Trophoblast cell (in vitro differentiated cells and primary cell): ENCODE measurements at regions not wholly inside any gene's neighbourhood (a gene's known extent, or its start where the extent isn't known, plus 50 kb on each side); places are given as distances from the start of the nearest gene placed in this dataset.

Source experiments
- DNase-seq, 2 donors: peaks; one replicate each; pipeline ENCODE4 v3.0.0-alpha.2; 2016
- H2AFZ ChIP-seq: 2 replicates; pipeline ENCODE4 v1.6.1; 2013; ENCODE audit warnings: low read length, moderate library complexity, mild to moderate bottlenecking; ENCODE audit not compliant: insufficient read depth, poor library complexity
- H2AK5ac ChIP-seq: 2 replicates; pipeline ENCODE4 v1.6.1; 2013; ENCODE audit warnings: mild to moderate bottlenecking, low read length
- H2BK120ac ChIP-seq: 2 replicates; pipeline ENCODE4 v1.6.1; 2013; ENCODE audit warnings: low read length, mild to moderate bottlenecking, moderate library complexity; ENCODE audit not compliant: insufficient read depth, poor library complexity
- H2BK12ac ChIP-seq: 2 replicates; pipeline ENCODE4 v1.6.1; 2013; ENCODE audit warnings: mild to moderate bottlenecking, low read length, moderate library complexity
- H2BK5ac ChIP-seq: 2 replicates; pipeline ENCODE4 v1.6.1; 2013; ENCODE audit warnings: low read length, low read depth, moderate library complexity, mild to moderate bottlenecking; ENCODE audit not compliant: poor library complexity
- H3K14ac ChIP-seq: 2 replicates; pipeline ENCODE4 v1.6.1; 2013; ENCODE audit warnings: mild to moderate bottlenecking, low read length
- H3K18ac ChIP-seq: 2 replicates; pipeline ENCODE4 v1.6.1; 2013; ENCODE audit warnings: mild to moderate bottlenecking, low read length
- H3K23ac ChIP-seq: 2 replicates; pipeline ENCODE4 v1.6.1; 2013; ENCODE audit warnings: low read length
- H3K27ac ChIP-seq: 2 replicates; pipeline ENCODE4 v1.5.1; 2013; ENCODE audit warnings: low read depth, mild to moderate bottlenecking, inconsistent platforms, low read length, moderate library complexity
- H3K27me3 ChIP-seq: 2 replicates; pipeline ENCODE4 v1.6.1; 2013; ENCODE audit warnings: inconsistent platforms, mild to moderate bottlenecking, low read length, moderate library complexity; ENCODE audit not compliant: insufficient read depth
- H3K36me3 ChIP-seq, 2 experiments: 1 replicate in 1 of 2; 2 replicates in 1 of 2; pipeline ENCODE4 v1.6.1; 2013; ENCODE audit warnings: low read length in 2 of 2, mild to moderate bottlenecking in 2 of 2, moderate library complexity in 1 of 2; ENCODE audit not compliant: insufficient read depth in 2 of 2, control insufficient read depth in 1 of 2
- H3K4ac ChIP-seq: 2 replicates; pipeline ENCODE4 v1.6.1; 2013; ENCODE audit warnings: low read depth, mild to moderate bottlenecking, low read length, moderate library complexity
- H3K4me1 ChIP-seq, 2 experiments: 1 replicate in 1 of 2; 2 replicates in 1 of 2; pipeline ENCODE4 v1.6.1; 2013; ENCODE audit warnings: low read length in 2 of 2, mild to moderate bottlenecking in 2 of 2, moderate library complexity in 1 of 2; ENCODE audit not compliant: insufficient read depth in 2 of 2, control insufficient read depth in 1 of 2
- H3K4me2 ChIP-seq: 2 replicates; pipeline ENCODE4 v1.6.1; 2013; ENCODE audit warnings: inconsistent platforms, mild to moderate bottlenecking, low read length, moderate library complexity
- H3K4me3 ChIP-seq: 2 replicates; pipeline ENCODE4 v1.5.1; 2013; ENCODE audit warnings: mild to moderate bottlenecking, low read depth, low read length, inconsistent platforms
- H3K79me1 ChIP-seq: one replicate; pipeline ENCODE4 v1.6.1; 2013; ENCODE audit warnings: low read length
- H3K79me2 ChIP-seq: 2 replicates; pipeline ENCODE4 v1.6.1; 2013; ENCODE audit warnings: low read length, mild to moderate bottlenecking; ENCODE audit not compliant: control insufficient read depth, insufficient read depth, poor library complexity
- H3K9ac ChIP-seq: 2 replicates; pipeline ENCODE4 v1.6.1; 2013; ENCODE audit warnings: mild to moderate bottlenecking, low read length
- H3K9me3 ChIP-seq: 2 replicates; pipeline ENCODE4 v1.6.1; 2013; ENCODE audit warnings: low read depth, mild to moderate bottlenecking, control low read depth, inconsistent platforms, low read length; ENCODE audit not compliant: insufficient read depth
- H4K12ac ChIP-seq: 2 replicates; pipeline ENCODE4 v1.6.1; 2013; ENCODE audit warnings: low read depth, mild to moderate bottlenecking, low read length, moderate library complexity
- H4K8ac ChIP-seq: 2 replicates; pipeline ENCODE4 v1.6.1; 2013; ENCODE audit warnings: low read depth, mild to moderate bottlenecking, low read length, moderate library complexity
- H4K91ac ChIP-seq: one replicate; pipeline ENCODE4 v1.6.1; 2013; ENCODE audit warnings: low read depth, mild to moderate bottlenecking, low read length, moderate library complexity
- WGBS: extraction: QIAGEN DNeasy Blood & Tissue Kit; methylation state at CpG from one replicate; pipeline ENCODE4 v1.1.7; 2013; ENCODE audit warnings: missing lambda C conversion rate; ENCODE audit not compliant: insufficient read length, insufficient coverage; ENCODE audit errors: extremely low coverage; 5-methylcytosine and 5-hydroxymethylcytosine counted together

GRCh38 chr3:152516216-152516615 lies 247.5 kb downstream of the MBNL1 start:
- H3K4ac ChIP-seq, result no peak overlapping the region
- H4K8ac ChIP-seq, result no peak overlapping the region
- H3K4me2 ChIP-seq, result no peak overlapping the region
- H2BK12ac ChIP-seq, result no peak overlapping the region
- DNase-seq, result no peak
- H3K9me3 ChIP-seq, result no peaks in the 10 kb centered on the region
- no peak overlapping the region for H2AK5ac ChIP-seq
- no peaks in the 10 kb centered on the region for H3K79me2 ChIP-seq
- no peak overlapping the region for H2AFZ ChIP-seq
- no CpG with 5 or more reads among the region's 3 CpGs for WGBS
- no peaks in the 10 kb centered on the region for H3K4me1 ChIP-seq
- no peaks in the 10 kb centered on the region for H3K79me1 ChIP-seq
- H4K12ac ChIP-seq, result no peak overlapping the region
- no peak overlapping the region for H3K14ac ChIP-seq
- H3K18ac ChIP-seq, result no peak overlapping the region
- H3K27ac ChIP-seq, result no peak overlapping the region
- H2BK5ac ChIP-seq, result no peak overlapping the region
- H3K9ac ChIP-seq, result no peak overlapping the region
- no peak overlapping the region for H3K23ac ChIP-seq
- no peaks in the 10 kb centered on the region for H3K36me3 ChIP-seq
- no peaks in the 10 kb centered on the region for H3K27me3 ChIP-seq
- H2BK120ac ChIP-seq, result no peak overlapping the region
- no peak overlapping the region for H4K91ac ChIP-seq
- no peak overlapping the region for H3K4me3 ChIP-seq

- Histone ChIP-seq H2BK5ac (no peak overlapping the region), H3K4ac (no peak overlapping the region), H3K14ac (no peak overlapping the region), H4K12ac (no peak overlapping the region), H3K27me3 (no peaks in the 10 kb centered on the region), H3K9me3 (no peaks in the 10 kb centered on the region), H2BK120ac (no peak overlapping the region), H3K4me3 (no peak overlapping the region), H2BK12ac (no peak overlapping the region), H3K27ac (no peak overlapping the region), H3K79me2 (no peaks in the 10 kb centered on the region), H3K36me3 (no peaks in the 10 kb centered on the region), H2AFZ (no peak overlapping the region), H4K8ac (no peak overlapping the region), H3K23ac (no peak overlapping the region), H3K4me2 (no peak overlapping the region), H3K4me1 (no peaks in the 10 kb centered on the region), H3K9ac (no peak overlapping the region), H3K79me1 (no peaks in the 10 kb centered on the region), H2AK5ac (no peak overlapping the region), H3K18ac (no peak overlapping the region), H4K91ac (no peak overlapping the region)
- no CpG with 5 or more reads among the region's 2 CpGs for WGBS
- no peak for DNase-seq
Measured at GRCh38 chr3:152517502-152517901, 248.8 kb downstream of the MBNL1 start.

- no peak overlapping the region for H3K4me2 ChIP-seq
- H3K4me3 ChIP-seq, result no peak overlapping the region
- no peak overlapping the region for H4K12ac ChIP-seq
- H2BK5ac ChIP-seq, result no peak overlapping the region
- H2AK5ac ChIP-seq, result no peak overlapping the region
- no peak overlapping the region for H3K18ac ChIP-seq
- no peak overlapping the region for H3K9ac ChIP-seq
- H3K14ac ChIP-seq, result no peak overlapping the region
- DNase-seq, result no peak
- no CpG with 5 or more reads among the region's 2 CpGs for WGBS
- H3K79me2 ChIP-seq, result no peaks in the 10 kb centered on the region
- H2BK120ac ChIP-seq, result no peak overlapping the region
- H3K9me3 ChIP-seq, result no peaks in the 10 kb centered on the region
- no peak overlapping the region for H3K23ac ChIP-seq
- H4K8ac ChIP-seq, result no peak overlapping the region
- H2AFZ ChIP-seq, result no peak overlapping the region
- no peak overlapping the region for H2BK12ac ChIP-seq
- no peaks in the 10 kb centered on the region for H3K79me1 ChIP-seq
- no peak overlapping the region for H3K27ac ChIP-seq
- no peaks in the 10 kb centered on the region for H3K27me3 ChIP-seq
- no peak overlapping the region for H3K4ac ChIP-seq
- H3K4me1 ChIP-seq, result no peaks in the 10 kb centered on the region
- H3K36me3 ChIP-seq, result no peaks in the 10 kb centered on the region
- H4K91ac ChIP-seq, result no peak overlapping the region
Measured at GRCh38 chr3:152518346-152518745, 249.6 kb downstream of the MBNL1 start.

GRCh38 chr3:152519376-152519775 lies 250.6 kb downstream of the MBNL1 start:
- no peaks in the 10 kb centered on the region for H3K4me1 ChIP-seq
- no peaks in the 10 kb centered on the region for H3K27me3 ChIP-seq
- H3K9me3 ChIP-seq, result no peaks in the 10 kb centered on the region
- H3K4me2 ChIP-seq, result no peak overlapping the region
- H2BK12ac ChIP-seq, result no peak overlapping the region
- no peak overlapping the region for H2AK5ac ChIP-seq
- no peak overlapping the region for H3K4ac ChIP-seq
- H3K4me3 ChIP-seq, result no peak overlapping the region
- H3K27ac ChIP-seq, result no peak overlapping the region
- no peaks in the 10 kb centered on the region for H3K79me1 ChIP-seq
- no peak overlapping the region for H2BK120ac ChIP-seq
- no peak overlapping the region for H3K9ac ChIP-seq
- H4K12ac ChIP-seq, result no peak overlapping the region
- no peak overlapping the region for H4K91ac ChIP-seq
- H4K8ac ChIP-seq, result no peak overlapping the region
- H3K79me2 ChIP-seq, result no peaks in the 10 kb centered on the region
- H2BK5ac ChIP-seq, result no peak overlapping the region
- no peak for DNase-seq
- H3K36me3 ChIP-seq, result no peaks in the 10 kb centered on the region
- H3K23ac ChIP-seq, result no peak overlapping the region
- H2AFZ ChIP-seq, result no peak overlapping the region
- no peak overlapping the region for H3K18ac ChIP-seq
- no peak overlapping the region for H3K14ac ChIP-seq

- Histone ChIP-seq H2BK12ac (no peak overlapping the region), H3K18ac (no peak overlapping the region), H3K27me3 (no peaks in the 10 kb centered on the region), H4K8ac (no peak overlapping the region), H3K4me3 (no peak overlapping the region), H4K91ac (no peak overlapping the region), H3K27ac (no peak overlapping the region), H3K14ac (no peak overlapping the region), H3K36me3 (no peaks in the 10 kb centered on the region), H2BK120ac (no peak overlapping the region), H3K4ac (no peak overlapping the region), H3K9me3 (no peaks in the 10 kb centered on the region), H4K12ac (no peak overlapping the region), H2AK5ac (no peak overlapping the region), H3K79me1 (no peaks in the 10 kb centered on the region), H3K4me2 (no peak overlapping the region), H2BK5ac (no peak overlapping the region), H3K23ac (no peak overlapping the region), H3K4me1 (no peaks in the 10 kb centered on the region), H2AFZ (no peak overlapping the region), H3K79me2 (no peaks in the 10 kb centered on the region), H3K9ac (no peak overlapping the region)
- WGBS, result no CpG with 5 or more reads among the region's 1 CpG
- DNase-seq, result no peak
Measured at GRCh38 chr3:152522036-152522435, 253.3 kb downstream of the MBNL1 start.
